NT2/D1 (cell line): ENCODE measurements at regions not wholly inside any gene's neighbourhood (a gene's known extent, or its start where the extent isn't known, plus 50 kb on each side); places are given as distances from the start of the nearest gene placed in this dataset.

Experiments used
- SUZ12 ChIP-seq: IDR thresholded peaks from 2 replicates; pipeline ENCODE4 v1.6.1; 2011; ENCODE audit not compliant: insufficient read length, insufficient read depth; ENCODE audit errors: extremely low read depth
- YY1 ChIP-seq: IDR thresholded peaks from 2 replicates; pipeline ENCODE4 v1.6.1; 2011; ENCODE audit not compliant: insufficient read length, insufficient read depth
- ZNF274 ChIP-seq: IDR thresholded peaks from 2 replicates; pipeline ENCODE4 v1.6.1; 2011; ENCODE audit warnings: mild to moderate bottlenecking, low read depth, low read length

DNA sequence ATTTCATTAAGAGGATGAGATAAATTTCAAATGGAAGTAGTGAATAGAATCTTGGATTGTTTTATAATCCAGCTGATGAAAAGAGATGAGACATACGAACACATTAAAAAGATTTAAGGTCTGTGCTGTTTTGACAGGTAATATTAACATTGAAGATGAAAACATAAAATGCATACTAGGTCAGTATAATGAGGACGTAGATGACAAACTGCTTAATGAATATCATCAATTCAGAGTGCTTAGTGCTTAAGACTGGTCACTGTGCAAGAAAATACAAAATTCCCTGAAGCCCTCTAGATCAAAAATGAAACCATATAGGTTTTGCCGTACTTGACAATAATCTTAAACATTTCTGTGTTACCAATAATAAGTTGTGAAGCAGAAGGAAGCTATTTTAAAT lies 173.4 kb upstream of the THRB start:
- TF ChIP-seq SUZ12 (no peak), ZNF274 (no peak), YY1 (no peak)
